PFSK-1 (cell line): ENCODE measurements at regions not wholly inside any gene's neighbourhood (a gene's known extent, or its start where the extent isn't known, plus 50 kb on each side); places are given as distances from the start of the nearest gene placed in this dataset.

Experiments
- SIN3A ChIP-seq: IDR thresholded peaks from 2 replicates; pipeline ENCODE4 v1.6.1; 2012; ENCODE audit warnings: mild to moderate bottlenecking, low read length, moderate library complexity, borderline replicate concordance; ENCODE audit not compliant: insufficient read depth
- TAF1 ChIP-seq: IDR thresholded peaks from 2 replicates; pipeline ENCODE4 v1.6.1; 2012; ENCODE audit warnings: low read length, control low read depth, borderline replicate concordance; ENCODE audit not compliant: insufficient read depth

- TF ChIP-seq SIN3A (no peak), TAF1 (no peak)
Observed at GRCh38 chr13:50452028-50452427, 391.5 kb downstream of the DLEU7 start.
